Stimulated activated CD4-positive, alpha-beta T cell treated with anti-CD3 and anti-CD28 coated beads, TNF-alpha, amount 100 ng/mL, for 24 hours (primary cell): ENCODE measurements at regions not wholly inside any gene's neighbourhood (a gene's known extent, or its start where the extent isn't known, plus 50 kb on each side); places are given as distances from the start of the nearest gene placed in this dataset.
"Not testable (repeated sequence)": the region's sequence is repeated elsewhere in the genome, so short reads cannot be mapped to it uniquely, and the experiment has no call there.

Experiments
- DNase-seq, 3 experiments: peaks; one replicate each; pipeline ENCODE4 v3.0.0-alpha.2; 2020; ENCODE audit warnings: low read depth in 3 of 3

DNA sequence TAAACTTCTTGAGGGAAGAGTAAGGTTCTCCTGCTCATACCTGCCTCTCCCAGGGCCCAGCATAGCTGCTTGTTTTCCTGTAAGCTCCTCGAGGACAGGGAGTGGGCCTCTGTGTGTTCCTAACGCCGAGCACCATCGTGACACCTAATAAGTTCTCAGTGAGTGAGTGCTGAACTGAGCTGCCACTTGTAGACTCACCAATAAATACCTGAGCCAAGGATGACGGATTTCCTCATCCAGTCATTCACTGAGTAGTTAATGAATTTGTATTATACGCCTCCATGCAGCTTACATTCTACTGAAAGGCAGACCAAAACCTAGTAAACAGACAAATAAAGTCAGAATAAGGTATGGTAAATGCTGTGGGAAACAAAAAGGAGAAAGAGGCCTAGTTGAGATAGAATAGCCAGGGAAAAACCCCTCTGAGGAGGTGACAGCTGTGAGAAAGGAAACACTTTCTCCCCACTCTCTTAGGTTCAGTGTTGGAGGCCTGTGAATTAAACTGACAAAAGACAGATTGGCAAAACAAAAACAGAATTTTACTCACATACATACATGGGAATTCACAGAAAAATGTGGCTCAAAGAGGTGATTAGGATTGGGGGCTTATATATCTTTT lies 138.6 kb downstream of the B3GNT2 start:
- no peak for DNase-seq

DNA sequence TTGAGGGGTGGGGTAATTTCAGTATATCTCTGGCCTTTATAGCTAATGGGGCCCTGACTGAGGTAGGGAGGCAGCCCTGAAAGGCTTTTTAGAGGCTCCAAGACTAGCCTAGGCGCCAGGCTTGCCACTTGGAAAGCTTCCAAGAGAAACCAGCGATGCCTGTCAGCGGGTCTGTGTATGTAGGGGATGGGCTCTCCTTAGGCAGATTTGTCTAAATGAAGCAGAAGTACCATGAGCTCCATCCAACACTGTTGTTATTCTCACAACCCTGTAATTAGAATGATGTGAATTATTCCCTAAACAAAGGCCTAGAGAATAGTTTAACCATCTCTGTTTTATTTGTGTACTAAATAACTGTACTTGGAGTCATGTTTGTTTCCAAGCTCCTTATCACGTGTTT lies 138.1 kb downstream of the B3GNT2 start:
- DNase-seq: no peak

DNA sequence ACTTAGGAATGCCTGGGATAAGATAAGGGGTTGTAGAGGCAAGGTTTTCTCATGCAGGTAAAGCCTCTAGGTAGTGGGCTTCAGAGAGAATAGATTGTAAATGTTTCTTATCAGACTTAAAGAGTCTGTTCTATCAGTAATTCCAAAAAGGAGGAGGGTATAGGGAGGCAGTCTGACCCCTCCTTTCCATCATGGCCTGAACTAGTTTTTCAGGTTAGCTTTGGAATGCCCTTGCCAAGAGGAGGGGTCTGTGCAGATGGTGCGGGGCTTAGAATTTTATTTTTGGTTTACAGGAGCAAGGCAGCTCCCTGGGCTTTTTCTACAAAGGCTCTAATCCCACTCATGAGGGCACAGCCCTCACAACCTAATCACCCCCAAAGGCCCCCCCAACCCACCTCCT lies 135.0 kb downstream of the B3GNT2 start:
- DNase-seq: no peak

DNA sequence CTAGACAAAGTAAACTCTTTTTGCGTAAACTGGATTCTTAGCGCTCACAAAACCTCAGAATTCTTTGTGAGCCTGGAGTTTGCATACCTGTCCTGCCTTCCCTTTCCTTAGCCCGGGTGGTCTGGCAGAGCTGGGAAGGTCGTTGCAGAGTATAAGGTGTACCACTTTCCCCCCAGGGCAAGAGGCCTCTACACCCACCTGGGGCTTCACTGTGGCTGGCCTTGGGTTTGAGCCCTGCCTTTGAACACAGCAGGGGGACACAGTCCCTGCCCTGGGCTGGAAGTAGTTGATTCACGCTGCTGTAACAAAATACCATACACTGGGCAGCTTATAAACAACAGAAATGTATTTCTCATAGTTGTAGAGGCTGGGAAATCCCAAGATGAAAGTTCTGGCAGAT lies 133.9 kb downstream of the B3GNT2 start:
- no peak for DNase-seq

DNA sequence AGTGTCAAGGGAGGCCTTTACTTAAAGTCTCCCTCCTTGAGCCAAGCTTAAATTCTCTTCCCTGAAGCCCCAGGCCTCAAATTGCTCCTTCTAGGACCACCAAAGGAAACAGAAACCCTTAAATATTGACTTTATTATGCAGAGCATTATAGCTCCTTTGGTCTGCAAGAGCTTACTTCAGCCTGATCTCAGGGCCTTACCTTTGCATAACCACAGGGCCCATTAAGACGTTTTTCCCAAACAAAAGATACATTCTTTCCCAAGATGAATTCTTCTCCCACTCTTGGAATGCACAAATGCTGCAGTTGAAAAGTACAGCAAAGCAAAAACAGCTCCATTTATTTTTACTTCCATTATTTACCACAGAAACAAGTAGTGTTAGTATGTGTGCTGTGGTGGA lies 130.8 kb downstream of the B3GNT2 start:
- DNase-seq: no peak

DNA sequence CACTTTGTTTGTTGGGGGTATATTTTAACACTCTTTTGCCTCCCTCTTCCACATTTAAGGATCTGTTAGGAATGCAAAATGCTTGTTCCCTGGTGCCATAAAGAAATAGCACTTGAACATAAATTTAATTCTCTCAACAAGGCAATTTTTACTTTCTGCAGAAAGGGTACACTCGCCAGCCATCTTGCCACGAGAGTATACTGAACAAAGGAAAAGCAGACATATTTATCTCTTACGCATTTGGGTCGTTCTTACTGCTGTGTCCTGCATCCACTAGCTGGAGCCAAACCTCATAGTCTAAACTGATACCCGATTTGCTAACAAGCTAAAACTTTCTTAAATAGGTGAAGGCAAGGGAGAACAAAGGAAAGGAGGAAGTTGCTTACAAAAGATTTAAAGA lies 129.5 kb downstream of the B3GNT2 start:
- DNase-seq: no peak

DNA sequence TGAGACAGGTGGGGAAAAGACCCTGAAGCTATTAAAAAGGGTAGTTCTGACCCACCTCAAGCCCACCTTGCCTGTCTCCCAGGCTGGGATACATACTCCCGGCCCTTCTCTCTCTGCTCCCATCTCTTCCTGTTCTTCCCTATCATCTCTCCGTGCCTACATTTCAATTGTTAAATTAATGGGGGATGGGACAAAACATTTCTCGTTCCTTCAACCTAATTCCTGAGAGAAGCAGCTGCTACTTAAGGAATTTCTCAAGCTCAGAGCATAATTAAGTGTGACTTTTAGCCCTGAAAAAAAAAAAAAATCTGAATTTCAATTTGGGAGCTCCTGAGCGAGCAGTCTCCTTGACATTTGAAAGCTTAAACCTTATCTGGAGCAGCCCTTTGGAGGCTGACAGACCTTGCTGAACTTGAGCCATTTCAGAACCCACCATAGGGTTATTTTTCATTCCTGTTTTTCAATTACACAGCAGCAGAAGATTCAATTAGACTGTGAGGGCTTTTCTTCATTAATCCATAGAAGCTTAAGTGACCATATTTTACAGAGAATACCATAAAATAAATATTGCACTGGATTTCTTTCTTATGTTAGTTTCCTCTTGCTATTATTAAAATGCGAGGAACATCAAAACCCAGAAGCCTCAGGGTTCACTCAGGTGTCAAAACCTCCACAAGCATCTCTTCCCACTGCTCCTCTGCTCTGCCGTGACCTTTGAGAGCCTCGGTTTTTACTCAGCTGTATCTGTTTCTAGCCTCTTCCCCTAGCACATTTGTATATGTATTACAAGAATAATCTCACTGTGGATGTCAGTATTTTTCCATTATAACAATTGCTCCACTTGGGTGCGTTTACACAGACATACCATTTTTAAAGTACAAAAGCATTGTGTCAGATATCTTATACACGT lies 125.7 kb downstream of the B3GNT2 start:
- DNase-seq: no peak

DNA sequence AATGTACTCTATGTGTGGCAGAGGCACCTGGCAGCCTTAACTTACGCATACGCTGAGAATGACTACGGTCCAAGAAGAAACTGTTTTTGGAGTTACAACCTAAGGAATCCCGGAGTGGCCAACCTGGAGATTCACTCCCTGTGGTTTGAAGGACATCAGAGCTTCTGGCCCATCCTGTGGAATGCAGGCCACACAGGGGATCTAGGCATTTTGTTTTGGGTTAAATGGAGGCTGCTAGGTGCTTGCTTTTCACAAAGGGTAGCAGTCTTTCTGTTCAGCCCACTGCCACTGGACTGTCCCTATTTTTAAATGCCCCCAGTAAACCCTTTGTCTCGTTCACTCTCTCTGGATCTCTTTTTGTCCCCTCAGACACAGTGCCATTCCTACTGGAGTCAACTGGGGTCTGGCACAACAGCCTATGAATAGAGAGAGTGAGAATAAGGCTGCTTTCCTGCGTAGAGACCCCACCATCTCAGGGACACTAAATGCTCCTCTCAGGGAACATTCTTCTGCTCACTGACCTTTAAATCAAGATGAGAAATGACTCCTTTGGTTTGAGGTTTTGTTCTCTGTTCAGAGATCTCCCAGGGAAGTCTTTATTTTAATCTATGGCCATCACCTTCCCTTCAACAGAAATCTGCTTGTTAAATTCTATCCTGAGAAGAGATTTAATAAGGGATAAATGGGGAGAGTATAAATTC lies 124.9 kb downstream of the B3GNT2 start:
- no peak for DNase-seq

DNA sequence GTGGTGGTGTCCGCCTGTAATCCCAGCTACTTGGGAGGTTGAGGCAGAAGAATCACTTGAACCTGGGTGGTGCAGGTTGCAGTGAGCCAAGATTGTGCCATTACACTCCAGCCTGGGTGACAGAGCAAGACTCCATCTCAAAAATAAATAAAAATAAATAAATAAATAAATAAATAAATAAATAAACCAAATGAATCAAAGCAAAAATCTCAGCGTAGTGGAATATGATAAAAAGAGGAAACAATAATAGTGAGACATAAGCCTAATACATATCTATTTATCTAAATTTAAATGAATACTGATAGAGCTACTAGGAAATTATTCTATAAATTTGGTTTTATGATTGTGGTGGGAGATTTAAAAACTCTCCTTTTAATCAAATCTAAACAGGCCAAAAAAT lies 124.2 kb downstream of the B3GNT2 start:
- not testable (repeated sequence) for DNase-seq

DNA sequence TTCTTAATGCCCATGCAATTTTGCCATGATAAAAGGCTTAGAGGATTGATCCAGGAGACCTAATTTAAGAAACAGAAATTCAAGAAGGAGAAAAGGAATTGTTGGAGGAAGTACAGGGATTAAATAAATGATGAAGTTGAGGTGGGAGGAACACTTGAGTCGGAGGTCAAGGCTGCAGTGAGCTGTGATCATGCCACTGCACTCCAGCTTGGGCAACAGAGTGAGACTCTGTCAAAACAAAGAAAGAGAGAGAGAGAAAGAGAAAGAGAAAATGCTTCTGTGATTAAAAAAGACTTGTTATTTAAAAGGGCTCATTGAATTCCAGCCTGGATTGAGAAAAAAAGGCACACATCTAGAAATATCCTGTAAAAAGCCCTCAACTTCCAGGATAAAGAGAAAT lies 123.2 kb downstream of the B3GNT2 start:
- DNase-seq: no peak

DNA sequence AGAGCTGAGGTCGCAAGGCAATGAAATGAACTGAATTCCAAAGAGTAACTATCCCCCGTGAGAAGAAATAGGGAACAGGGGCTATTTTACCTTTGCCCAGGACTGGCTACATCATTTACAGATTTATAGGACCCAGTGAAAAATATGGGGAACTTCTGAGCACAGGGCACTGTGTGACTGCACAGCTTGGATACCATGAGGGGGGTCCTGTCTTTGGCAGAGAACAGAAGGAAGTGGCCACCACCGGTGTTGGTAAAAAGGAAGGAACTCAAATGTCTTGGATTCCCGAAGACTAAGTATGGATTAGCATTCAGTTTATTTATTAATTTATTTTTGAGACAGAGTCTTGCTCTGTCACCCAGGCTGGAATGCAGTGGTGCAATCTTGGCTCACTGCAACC lies 119.6 kb downstream of the B3GNT2 start:
- no peak for DNase-seq

DNA sequence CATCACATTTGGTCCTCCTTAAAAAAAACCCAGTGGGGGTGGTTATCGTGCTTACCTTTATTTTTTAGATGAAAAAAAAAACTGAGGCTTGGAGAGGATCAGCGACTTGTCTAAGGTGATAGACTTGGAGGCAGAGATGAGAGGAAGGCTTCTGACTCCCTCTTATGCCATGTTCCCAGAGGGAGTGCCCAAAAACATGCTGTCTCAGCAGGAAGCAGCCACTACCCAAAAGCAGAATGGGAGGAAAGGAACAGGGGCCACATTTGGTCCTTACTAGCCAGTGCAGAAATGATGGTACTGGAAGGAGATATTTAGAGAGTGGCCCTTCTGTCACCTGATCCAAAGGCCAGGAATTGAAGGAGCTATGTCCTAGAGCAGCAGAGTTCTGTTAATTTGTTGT lies 118.4 kb downstream of the B3GNT2 start:
- DNase-seq: no peak

DNA sequence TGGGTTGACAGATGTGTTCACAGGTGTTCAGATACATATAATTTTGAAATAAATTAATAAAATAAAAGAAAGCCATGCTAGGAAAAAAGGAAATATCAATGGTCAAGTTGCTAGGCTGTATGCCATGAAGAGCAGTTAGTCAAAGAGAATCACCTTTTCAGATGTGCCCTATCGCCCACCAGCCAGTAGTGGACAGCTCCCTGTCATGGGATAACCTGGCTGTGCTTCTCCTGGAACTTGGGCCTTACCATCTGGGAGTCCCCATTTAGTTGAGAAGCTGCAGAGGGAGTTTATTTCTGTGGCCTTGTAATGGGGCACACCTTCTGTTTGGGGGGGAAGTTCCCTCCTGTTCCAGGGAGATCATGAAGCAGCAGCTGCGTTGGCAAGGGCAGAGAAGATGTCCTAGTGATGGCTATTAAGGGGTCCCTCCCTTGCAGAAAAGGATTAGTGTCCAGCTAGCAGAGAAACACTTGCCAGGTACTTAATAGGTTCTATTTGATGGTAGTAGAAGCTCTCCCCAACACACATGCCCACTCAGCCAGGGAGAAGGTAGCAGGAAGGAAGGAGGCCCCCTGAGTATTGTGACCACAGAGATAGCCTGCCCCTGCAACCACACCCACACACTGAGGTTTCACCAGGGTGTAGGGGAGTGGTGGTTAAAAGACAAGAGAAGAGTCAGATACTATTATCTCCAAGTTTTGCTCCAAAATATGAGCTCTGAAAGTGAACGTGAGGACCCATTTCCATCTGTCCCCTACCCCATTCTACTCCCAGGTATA lies 117.7 kb downstream of the B3GNT2 start:
- no peak for DNase-seq

DNA sequence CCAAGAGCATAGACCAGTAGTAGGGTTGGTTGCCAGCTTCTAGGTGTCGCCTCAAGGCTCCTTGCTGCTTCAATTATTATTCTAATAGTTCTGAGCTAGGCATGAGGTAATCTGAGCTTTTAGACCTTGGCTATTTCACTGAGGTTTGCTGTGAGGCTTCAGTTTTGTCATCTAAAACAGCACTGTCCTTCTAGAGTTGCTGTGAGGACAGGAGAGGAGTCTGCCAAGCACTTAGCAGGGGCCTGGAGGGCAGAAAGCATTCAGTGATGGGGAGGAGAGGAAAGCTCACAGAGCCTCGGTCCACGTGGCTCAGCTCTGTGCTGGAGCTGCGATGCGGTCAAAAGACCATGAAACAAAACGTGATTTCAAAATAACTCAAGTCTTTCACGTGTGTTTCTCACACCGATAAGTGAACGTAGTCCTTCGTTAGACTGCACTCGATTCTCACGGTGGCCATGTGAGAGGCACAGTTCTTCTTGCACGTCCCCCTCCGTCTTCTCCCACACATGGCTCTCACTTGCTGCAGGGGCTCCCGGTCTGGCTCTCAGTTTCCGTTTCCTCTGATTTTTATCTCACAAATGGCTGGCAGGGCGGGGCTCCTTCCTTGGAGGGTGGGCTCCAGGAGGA lies 113.7 kb downstream of the B3GNT2 start:
- peak in 1 of 3 experiments; percentile 26 for DNase-seq

DNA sequence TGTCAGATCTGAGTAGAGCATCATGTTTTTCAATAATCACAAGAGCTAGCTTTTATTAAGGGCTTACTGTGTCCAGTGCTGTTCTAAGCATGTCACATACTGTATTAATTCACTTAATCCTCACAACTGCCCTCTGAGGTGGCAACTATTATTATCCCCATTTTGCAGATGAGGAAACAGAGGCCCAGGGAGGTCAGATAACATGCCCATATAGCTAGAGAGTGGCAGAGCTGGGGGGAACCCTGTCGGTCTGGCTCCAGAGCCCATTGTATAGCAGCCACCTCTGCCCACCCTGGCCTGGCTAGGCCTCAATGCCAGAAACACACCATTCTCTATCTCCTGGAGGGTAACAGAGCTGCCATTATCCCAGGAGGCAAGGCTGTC lies 113.2 kb downstream of the B3GNT2 start:
- no peak for DNase-seq

DNA sequence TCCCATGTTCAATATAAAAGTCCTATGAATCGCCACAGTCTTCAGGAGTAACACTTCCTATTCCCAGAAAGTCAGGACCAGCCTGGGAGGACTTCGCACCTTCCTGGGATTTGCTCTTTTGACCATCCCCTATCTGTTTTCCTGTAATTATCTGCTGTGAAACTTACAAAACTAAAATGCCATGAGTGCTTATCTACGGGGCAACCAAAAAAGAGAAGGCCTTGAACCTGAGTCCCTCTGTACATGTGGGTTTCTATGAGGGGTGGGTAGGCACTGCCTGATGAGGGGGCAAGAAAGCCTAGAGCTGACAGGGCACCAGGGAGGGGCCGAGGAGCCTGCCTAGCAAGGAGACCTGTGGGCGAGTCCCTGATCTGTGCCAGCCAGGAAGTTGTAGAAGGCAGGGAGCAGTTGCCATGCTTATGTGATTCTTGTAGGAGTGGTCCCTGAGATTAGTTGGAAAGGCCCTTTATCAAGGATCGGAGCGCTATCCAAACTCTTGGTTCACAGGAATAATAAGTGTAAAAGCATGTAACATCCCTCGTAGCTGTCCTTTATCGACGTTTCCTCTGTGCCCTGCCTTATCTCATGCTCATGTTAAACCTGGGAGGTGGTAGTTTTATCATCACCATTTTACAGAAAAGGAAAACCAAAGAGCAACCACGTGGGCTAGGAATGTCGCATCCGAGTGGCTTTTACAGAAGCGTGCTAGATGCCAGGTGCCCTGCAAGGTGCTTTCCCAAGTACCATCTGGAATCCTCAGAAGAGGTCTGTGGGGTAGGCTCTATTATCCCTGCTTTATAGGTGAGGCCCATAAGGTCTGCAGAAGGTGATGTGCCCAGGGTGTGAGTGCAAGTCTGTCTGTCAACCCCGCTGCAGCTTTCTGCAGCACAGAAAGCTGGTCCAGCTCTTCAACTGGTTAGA lies 111.8 kb downstream of the B3GNT2 start:
- no peak for DNase-seq

DNA sequence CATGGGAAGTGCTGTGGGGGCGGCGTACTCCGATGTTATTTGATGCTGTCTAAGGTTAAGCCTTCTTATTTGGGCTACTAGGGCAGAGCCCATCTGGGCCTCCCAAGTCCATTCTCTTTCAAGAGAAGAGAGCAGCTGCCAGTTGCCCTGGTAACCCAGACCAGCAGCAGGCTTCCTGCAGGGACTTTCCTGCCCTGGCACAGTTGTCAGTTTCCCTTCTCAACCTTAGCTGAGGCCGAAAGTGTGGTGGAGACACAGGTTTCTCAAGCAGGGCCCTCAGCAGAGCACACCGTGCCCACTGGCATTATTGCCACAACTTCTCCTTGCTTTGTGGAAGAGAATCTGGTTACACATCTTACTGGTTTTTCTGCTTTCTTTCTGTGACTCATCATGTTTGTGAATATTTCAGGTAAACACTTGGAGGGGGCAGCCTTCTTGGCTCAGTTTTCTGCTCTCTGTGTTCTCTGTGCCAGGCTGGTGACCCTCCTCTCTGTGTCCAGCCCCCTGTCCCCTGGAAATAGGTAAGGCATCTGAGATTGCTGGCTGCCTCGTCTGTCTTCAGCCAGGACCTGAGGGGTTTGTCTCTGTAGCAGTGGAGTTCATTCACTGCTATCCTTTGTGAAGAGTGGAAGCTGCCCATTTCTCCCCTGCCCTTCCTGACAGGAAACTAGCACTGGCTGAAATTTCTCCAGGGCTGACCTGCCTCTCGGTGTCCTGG lies 111.0 kb downstream of the B3GNT2 start:
- DNase-seq: peak in 2 of 3 experiments; percentile 5 to 33

DNA sequence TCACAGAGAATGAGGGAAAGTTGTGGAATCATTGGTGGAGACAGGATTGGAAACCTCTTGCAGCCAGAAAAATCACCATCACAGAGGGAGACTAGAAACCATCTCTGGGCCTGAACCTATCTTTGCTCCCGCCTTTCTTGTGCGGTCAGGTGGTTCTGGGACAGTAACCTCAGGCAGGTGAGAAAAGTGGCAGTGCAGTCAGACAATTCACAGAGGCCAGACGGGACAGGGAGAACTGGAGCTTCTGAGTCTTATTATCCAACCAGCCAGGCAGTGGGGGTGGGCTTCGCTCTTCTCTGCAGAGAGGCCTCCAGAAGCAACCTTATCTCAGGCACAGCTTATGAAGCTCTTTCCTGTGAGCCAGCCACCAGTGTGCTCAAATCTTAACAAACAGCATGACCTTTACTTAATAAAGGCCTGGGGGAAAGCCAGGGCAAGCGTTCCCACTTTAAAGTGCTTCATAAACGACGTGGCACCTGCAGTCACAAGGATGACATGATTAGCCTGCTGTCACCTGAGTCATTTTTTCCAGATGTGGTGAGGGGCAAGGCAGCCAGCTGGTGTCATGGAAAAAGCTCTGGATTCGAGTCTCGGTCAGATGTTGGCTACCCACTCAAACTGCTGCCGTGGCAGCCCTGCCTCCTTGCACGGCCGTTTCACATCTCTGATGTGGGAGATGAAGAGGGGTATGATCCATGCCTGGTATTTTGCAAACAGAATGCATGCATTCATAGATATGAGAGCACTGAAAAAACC lies 109.7 kb downstream of the B3GNT2 start:
- DNase-seq: peak; percentile 40 to 68 (median 61)
